ENCODE measurements at regions not wholly inside any gene's neighbourhood (a gene's known extent, or its start where the extent isn't known, plus 50 kb on each side); places are given as distances from the start of the nearest gene placed in this dataset.

- no peaks in the 10 kb centered on the region for H3K4me1 Mint-ChIP-seq (ENCODE audit: low read depth)
- DNase-seq = no peak
- H3K27me3 Mint-ChIP-seq (ENCODE audit: low read depth) = no peaks in the 10 kb centered on the region
- no peak for ATAC-seq (replicated peaks in 1 of 2)
- no peak overlapping the region for H3K4me3 Mint-ChIP-seq
- no peaks in the 10 kb centered on the region for H3K36me3 Mint-ChIP-seq (ENCODE audit: insufficient read depth in 2 of 2)
- no peaks in the 10 kb centered on the region for H3K9me3 Mint-ChIP-seq
- H3K27ac Mint-ChIP-seq = no peak overlapping the region
Observed at GRCh38 chr1:229098903-229099578, 171.9 kb upstream of the RAB4A start.

GRCh38 chr1:229101011-229101871 lies 169.7 kb upstream of the RAB4A start:
- H3K9me3 Mint-ChIP-seq = no peaks in the 10 kb centered on the region
- H3K27ac Mint-ChIP-seq = no peak overlapping the region
- H3K4me3 Mint-ChIP-seq = no peak overlapping the region

GRCh38 chr1:229102741-229103391 lies 168.0 kb upstream of the RAB4A start:
- Mint-ChIP-seq H3K27ac (no peak overlapping the region), H3K36me3 (ENCODE audit: insufficient read depth in 2 of 2) (no peaks in the 10 kb centered on the region), H3K9me3 (no peaks in the 10 kb centered on the region), H3K27me3 (ENCODE audit: low read depth) (peaks cover 8% of the 10 kb centered on the region), H3K4me3 (no peak overlapping the region), H3K4me1 (ENCODE audit: low read depth) (peaks cover 11% of the 10 kb centered on the region)
- no peak for DNase-seq
- ATAC-seq (replicated peaks in 1 of 2) = no peak

More at GRCh38 chr1:229101011-229101871, 169.7 kb upstream of the RAB4A start:
- Mint-ChIP-seq H3K4me1 (ENCODE audit: low read depth) (peaks cover 2% of the 10 kb centered on the region), H3K36me3 (ENCODE audit: insufficient read depth in 2 of 2) (no peaks in the 10 kb centered on the region), H3K27me3 (ENCODE audit: low read depth) (no peaks in the 10 kb centered on the region)
- DNase-seq (no peak), ATAC-seq (replicated peaks in 1 of 2) (no peak)

- Mint-ChIP-seq H3K9me3 (no peaks in the 10 kb centered on the region), H3K27me3 (ENCODE audit: low read depth) (peaks cover 8% of the 10 kb centered on the region), H3K4me3 (no peak overlapping the region), H3K27ac (no peak overlapping the region), H3K4me1 (ENCODE audit: low read depth) (peaks cover 11% of the 10 kb centered on the region), H3K36me3 (ENCODE audit: insufficient read depth in 2 of 2) (no peaks in the 10 kb centered on the region)
- DNase-seq = no peak
- ATAC-seq (replicated peaks in 1 of 2) = no peak
Observed at GRCh38 chr1:229104654-229105053, 166.3 kb upstream of the RAB4A start.

GRCh38 chr1:229105109-229105508 lies 165.8 kb upstream of the RAB4A start:
- Mint-ChIP-seq H3K4me3 (no peak overlapping the region), H3K27me3 (ENCODE audit: low read depth) (peaks cover 8% of the 10 kb centered on the region), H3K36me3 (ENCODE audit: insufficient read depth in 2 of 2) (no peaks in the 10 kb centered on the region), H3K27ac (no peak overlapping the region), H3K9me3 (no peaks in the 10 kb centered on the region), H3K4me1 (ENCODE audit: low read depth) (peaks cover 11% of the 10 kb centered on the region)
- no peak for DNase-seq
- no peak for ATAC-seq (replicated peaks in 1 of 2)

- Mint-ChIP-seq H3K27me3 (ENCODE audit: low read depth) (peaks cover 8% of the 10 kb centered on the region), H3K36me3 (ENCODE audit: insufficient read depth in 2 of 2) (no peaks in the 10 kb centered on the region), H3K4me1 (ENCODE audit: low read depth) (peaks cover 11% of the 10 kb centered on the region), H3K9me3 (no peaks in the 10 kb centered on the region), H3K27ac (no peak overlapping the region), H3K4me3 (no peak overlapping the region)
- ATAC-seq (replicated peaks in 1 of 2) (no peak), DNase-seq (no peak)
Observed at GRCh38 chr1:229105822-229106525, 164.9 kb upstream of the RAB4A start.

- DNase-seq = no peak
- peak in 1 of 2 donors; percentile 36 for ATAC-seq (replicated peaks in 1 of 2)
- no peaks in the 10 kb centered on the region for H3K36me3 Mint-ChIP-seq (ENCODE audit: insufficient read depth in 2 of 2)
- H3K27me3 Mint-ChIP-seq (ENCODE audit: low read depth) = peaks cover 8% of the 10 kb centered on the region
- no peaks in the 10 kb centered on the region for H3K9me3 Mint-ChIP-seq
- H3K27ac Mint-ChIP-seq = no peak overlapping the region
- peaks cover 11% of the 10 kb centered on the region for H3K4me1 Mint-ChIP-seq (ENCODE audit: low read depth)
- no peak overlapping the region for H3K4me3 Mint-ChIP-seq
Observed at GRCh38 chr1:229106526-229107125, 164.3 kb upstream of the RAB4A start.

GRCh38 chr1:229107304-229107815 lies 163.6 kb upstream of the RAB4A start:
- Mint-ChIP-seq H3K36me3 (ENCODE audit: insufficient read depth in 2 of 2) (no peaks in the 10 kb centered on the region), H3K27me3 (ENCODE audit: low read depth) (peaks cover 8% of the 10 kb centered on the region), H3K27ac (no peak overlapping the region), H3K9me3 (no peaks in the 10 kb centered on the region), H3K4me1 (ENCODE audit: low read depth) (peaks cover 11% of the 10 kb centered on the region), H3K4me3 (no peak overlapping the region)
- DNase-seq (no peak), ATAC-seq (replicated peaks in 1 of 2) (no peak)

GRCh38 chr1:229107972-229108371 lies 162.9 kb upstream of the RAB4A start:
- H3K27ac Mint-ChIP-seq = no peak overlapping the region
- no peak overlapping the region for H3K4me3 Mint-ChIP-seq
- DNase-seq = no peak
- ATAC-seq (replicated peaks in 1 of 2) = no peak
- peaks cover 11% of the 10 kb centered on the region for H3K4me1 Mint-ChIP-seq (ENCODE audit: low read depth)
- H3K36me3 Mint-ChIP-seq (ENCODE audit: insufficient read depth in 2 of 2) = no peaks in the 10 kb centered on the region
- H3K27me3 Mint-ChIP-seq (ENCODE audit: low read depth) = peaks cover 8% of the 10 kb centered on the region
- no peaks in the 10 kb centered on the region for H3K9me3 Mint-ChIP-seq

- DNase-seq = no peak
- Mint-ChIP-seq H3K4me3 (no peak overlapping the region), H3K27me3 (ENCODE audit: low read depth) (peaks cover 8% of the 10 kb centered on the region), H3K36me3 (ENCODE audit: insufficient read depth in 2 of 2) (no peaks in the 10 kb centered on the region), H3K4me1 (ENCODE audit: low read depth) (peaks cover 11% of the 10 kb centered on the region), H3K27ac (no peak overlapping the region), H3K9me3 (no peaks in the 10 kb centered on the region)
- ATAC-seq (replicated peaks in 1 of 2) = no peak
Observed at GRCh38 chr1:229108598-229109201, 162.2 kb upstream of the RAB4A start.

GRCh38 chr1:229109320-229109761 lies 161.6 kb upstream of the RAB4A start:
- Mint-ChIP-seq H3K4me1 (ENCODE audit: low read depth) (peaks cover 17% of the 10 kb centered on the region), H3K27me3 (ENCODE audit: low read depth) (peaks cover 15% of the 10 kb centered on the region), H3K9me3 (no peaks in the 10 kb centered on the region), H3K4me3 (no peak overlapping the region), H3K36me3 (ENCODE audit: insufficient read depth in 2 of 2) (no peaks in the 10 kb centered on the region), H3K27ac (no peak overlapping the region)
- no peak for ATAC-seq (replicated peaks in 1 of 2)
- DNase-seq = no peak

- Mint-ChIP-seq H3K27ac (no peak overlapping the region), H3K9me3 (no peaks in the 10 kb centered on the region), H3K36me3 (ENCODE audit: insufficient read depth in 2 of 2) (no peaks in the 10 kb centered on the region), H3K4me1 (ENCODE audit: low read depth) (peaks cover 18% of the 10 kb centered on the region), H3K27me3 (ENCODE audit: low read depth) (peaks cover 16% of the 10 kb centered on the region), H3K4me3 (no peak overlapping the region)
- DNase-seq (no peak), ATAC-seq (replicated peaks in 1 of 2) (no peak)
Observed at GRCh38 chr1:229110986-229111385, 159.9 kb upstream of the RAB4A start.
